ENCODE measurements at regions not wholly inside any gene's neighbourhood (a gene's known extent, or its start where the extent isn't known, plus 50 kb on each side); places are given as distances from the start of the nearest gene placed in this dataset.

GRCh38 chr18:47311585-47311984, 60.1 kb upstream of the SKOR2 start:
- TF ChIP-seq, protein P1, sequence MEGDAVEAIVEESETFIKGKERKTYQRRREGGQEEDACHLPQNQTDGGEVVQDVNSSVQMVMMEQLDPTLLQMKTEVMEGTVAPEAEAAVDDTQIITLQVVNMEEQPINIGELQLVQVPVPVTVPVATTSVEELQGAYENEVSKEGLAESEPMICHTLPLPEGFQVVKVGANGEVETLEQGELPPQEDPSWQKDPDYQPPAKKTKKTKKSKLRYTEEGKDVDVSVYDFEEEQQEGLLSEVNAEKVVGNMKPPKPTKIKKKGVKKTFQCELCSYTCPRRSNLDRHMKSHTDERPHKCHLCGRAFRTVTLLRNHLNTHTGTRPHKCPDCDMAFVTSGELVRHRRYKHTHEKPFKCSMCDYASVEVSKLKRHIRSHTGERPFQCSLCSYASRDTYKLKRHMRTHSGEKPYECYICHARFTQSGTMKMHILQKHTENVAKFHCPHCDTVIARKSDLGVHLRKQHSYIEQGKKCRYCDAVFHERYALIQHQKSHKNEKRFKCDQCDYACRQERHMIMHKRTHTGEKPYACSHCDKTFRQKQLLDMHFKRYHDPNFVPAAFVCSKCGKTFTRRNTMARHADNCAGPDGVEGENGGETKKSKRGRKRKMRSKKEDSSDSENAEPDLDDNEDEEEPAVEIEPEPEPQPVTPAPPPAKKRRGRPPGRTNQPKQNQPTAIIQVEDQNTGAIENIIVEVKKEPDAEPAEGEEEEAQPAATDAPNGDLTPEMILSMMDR (IDR thresholded peaks at IDR 0.05; ENCODE audit: low read length) = no peak
- TF ChIP-seq EZH2 (optimal IDR thresholded peaks at IDR 0.05; ENCODE audit: low read depth, low read length) (no peak), EZH2phosphoT487 (IDR thresholded peaks at IDR 0.05; ENCODE audit: low read length) (no peak)

Data from MM.1S (cell line).